ENCODE measurements at regions not wholly inside any gene's neighbourhood (a gene's known extent, or its start where the extent isn't known, plus 50 kb on each side); places are given as distances from the start of the nearest gene placed in this dataset.
A peak's percentile ranks its signal among the peaks of the same experiment; 100 is the strongest.

DNA sequence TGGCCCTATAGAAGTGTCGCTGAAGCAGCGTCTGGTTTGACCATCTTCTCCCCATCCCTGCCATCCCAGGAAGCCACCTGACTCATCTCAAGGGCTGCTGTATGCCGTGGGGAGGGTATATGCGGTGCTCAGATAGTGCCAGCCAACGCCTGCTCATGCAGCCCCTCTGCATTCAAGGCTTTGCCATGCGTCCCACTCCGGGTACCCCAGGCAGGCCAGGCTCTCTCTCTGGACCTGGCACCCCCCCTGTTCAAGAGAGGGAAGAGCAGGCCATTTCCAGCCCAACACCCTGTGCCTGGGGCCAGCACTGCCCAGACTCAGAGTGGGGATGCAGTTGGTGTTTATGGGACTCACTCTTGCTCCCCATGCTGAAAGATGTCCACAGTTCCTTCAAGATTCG is 130.0 kb downstream of the GLI2 start (continued):
- TF ChIP-seq, protein P1, sequence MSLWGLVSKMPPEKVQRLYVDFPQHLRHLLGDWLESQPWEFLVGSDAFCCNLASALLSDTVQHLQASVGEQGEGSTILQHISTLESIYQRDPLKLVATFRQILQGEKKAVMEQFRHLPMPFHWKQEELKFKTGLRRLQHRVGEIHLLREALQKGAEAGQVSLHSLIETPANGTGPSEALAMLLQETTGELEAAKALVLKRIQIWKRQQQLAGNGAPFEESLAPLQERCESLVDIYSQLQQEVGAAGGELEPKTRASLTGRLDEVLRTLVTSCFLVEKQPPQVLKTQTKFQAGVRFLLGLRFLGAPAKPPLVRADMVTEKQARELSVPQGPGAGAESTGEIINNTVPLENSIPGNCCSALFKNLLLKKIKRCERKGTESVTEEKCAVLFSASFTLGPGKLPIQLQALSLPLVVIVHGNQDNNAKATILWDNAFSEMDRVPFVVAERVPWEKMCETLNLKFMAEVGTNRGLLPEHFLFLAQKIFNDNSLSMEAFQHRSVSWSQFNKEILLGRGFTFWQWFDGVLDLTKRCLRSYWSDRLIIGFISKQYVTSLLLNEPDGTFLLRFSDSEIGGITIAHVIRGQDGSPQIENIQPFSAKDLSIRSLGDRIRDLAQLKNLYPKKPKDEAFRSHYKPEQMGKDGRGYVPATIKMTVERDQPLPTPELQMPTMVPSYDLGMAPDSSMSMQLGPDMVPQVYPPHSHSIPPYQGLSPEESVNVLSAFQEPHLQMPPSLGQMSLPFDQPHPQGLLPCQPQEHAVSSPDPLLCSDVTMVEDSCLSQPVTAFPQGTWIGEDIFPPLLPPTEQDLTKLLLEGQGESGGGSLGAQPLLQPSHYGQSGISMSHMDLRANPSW (CRISPR knock-in tag; conservative IDR thresholded peaks at IDR 0.05; ENCODE audit: low read depth), result no peak
- TF ChIP-seq CBFB (CRISPR knock-in tag; IDR thresholded peaks at IDR 0.05; ENCODE audit: low read depth) (no peak), JUN (CRISPR knock-in tag; IDR thresholded peaks at IDR 0.05) (no peak), EMX1 (CRISPR knock-in tag; IDR thresholded peaks at IDR 0.05) (no peak), MXD4 (CRISPR knock-in tag; IDR thresholded peaks at IDR 0.05; ENCODE audit: borderline replicate concordance) (no peak), TP53 (CRISPR knock-in tag; IDR thresholded peaks at IDR 0.05) (no peak), GABPB1 (CRISPR knock-in tag; IDR thresholded peaks at IDR 0.05) (no peak), NFE2L1 (CRISPR knock-in tag; IDR thresholded peaks at IDR 0.05) (no peak), ZNF263 (CRISPR knock-in tag; IDR thresholded peaks at IDR 0.05; ENCODE audit: low read depth) (no peak), MYBL2 (CRISPR knock-in tag; IDR thresholded peaks at IDR 0.05) (no peak), CREM (CRISPR knock-in tag; IDR thresholded peaks at IDR 0.05) (no peak), NFATC4 (CRISPR knock-in tag; IDR thresholded peaks at IDR 0.05) (no peak)
- TF ChIP-seq, protein P2, sequence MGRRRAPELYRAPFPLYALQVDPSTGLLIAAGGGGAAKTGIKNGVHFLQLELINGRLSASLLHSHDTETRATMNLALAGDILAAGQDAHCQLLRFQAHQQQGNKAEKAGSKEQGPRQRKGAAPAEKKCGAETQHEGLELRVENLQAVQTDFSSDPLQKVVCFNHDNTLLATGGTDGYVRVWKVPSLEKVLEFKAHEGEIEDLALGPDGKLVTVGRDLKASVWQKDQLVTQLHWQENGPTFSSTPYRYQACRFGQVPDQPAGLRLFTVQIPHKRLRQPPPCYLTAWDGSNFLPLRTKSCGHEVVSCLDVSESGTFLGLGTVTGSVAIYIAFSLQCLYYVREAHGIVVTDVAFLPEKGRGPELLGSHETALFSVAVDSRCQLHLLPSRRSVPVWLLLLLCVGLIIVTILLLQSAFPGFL (CRISPR knock-in tag; IDR thresholded peaks at IDR 0.05; ENCODE audit: borderline replicate concordance), result no peak
- TF ChIP-seq, protein P3, sequence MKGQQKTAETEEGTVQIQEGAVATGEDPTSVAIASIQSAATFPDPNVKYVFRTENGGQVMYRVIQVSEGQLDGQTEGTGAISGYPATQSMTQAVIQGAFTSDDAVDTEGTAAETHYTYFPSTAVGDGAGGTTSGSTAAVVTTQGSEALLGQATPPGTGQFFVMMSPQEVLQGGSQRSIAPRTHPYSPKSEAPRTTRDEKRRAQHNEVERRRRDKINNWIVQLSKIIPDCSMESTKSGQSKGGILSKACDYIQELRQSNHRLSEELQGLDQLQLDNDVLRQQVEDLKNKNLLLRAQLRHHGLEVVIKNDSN (CRISPR knock-in tag; IDR thresholded peaks at IDR 0.05), result no peak
- TF ChIP-seq, protein P4, sequence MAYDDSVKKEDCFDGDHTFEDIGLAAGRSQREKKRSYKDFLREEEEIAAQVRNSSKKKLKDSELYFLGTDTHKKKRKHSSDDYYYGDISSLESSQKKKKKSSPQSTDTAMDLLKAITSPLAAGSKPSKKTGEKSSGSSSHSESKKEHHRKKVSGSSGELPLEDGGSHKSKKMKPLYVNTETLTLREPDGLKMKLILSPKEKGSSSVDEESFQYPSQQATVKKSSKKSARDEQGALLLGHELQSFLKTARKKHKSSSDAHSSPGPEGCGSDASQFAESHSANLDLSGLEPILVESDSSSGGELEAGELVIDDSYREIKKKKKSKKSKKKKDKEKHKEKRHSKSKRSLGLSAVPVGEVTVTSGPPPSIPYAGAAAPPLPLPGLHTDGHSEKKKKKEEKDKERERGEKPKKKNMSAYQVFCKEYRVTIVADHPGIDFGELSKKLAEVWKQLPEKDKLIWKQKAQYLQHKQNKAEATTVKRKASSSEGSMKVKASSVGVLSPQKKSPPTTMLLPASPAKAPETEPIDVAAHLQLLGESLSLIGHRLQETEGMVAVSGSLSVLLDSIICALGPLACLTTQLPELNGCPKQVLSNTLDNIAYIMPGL (CRISPR knock-in tag; IDR thresholded peaks at IDR 0.05), result no peak
- TF ChIP-seq, protein P5, sequence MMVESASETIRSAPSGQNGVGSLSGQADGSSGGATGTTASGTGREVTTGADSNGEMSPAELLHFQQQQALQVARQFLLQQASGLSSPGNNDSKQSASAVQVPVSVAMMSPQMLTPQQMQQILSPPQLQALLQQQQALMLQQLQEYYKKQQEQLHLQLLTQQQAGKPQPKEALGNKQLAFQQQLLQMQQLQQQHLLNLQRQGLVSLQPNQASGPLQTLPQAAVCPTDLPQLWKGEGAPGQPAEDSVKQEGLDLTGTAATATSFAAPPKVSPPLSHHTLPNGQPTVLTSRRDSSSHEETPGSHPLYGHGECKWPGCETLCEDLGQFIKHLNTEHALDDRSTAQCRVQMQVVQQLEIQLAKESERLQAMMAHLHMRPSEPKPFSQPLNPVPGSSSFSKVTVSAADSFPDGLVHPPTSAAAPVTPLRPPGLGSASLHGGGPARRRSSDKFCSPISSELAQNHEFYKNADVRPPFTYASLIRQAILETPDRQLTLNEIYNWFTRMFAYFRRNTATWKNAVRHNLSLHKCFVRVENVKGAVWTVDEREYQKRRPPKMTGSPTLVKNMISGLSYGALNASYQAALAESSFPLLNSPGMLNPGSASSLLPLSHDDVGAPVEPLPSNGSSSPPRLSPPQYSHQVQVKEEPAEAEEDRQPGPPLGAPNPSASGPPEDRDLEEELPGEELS (CRISPR knock-in tag; IDR thresholded peaks at IDR 0.05), result no peak
- TF ChIP-seq, protein P6, sequence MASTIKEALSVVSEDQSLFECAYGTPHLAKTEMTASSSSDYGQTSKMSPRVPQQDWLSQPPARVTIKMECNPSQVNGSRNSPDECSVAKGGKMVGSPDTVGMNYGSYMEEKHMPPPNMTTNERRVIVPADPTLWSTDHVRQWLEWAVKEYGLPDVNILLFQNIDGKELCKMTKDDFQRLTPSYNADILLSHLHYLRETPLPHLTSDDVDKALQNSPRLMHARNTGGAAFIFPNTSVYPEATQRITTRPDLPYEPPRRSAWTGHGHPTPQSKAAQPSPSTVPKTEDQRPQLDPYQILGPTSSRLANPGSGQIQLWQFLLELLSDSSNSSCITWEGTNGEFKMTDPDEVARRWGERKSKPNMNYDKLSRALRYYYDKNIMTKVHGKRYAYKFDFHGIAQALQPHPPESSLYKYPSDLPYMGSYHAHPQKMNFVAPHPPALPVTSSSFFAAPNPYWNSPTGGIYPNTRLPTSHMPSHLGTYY (CRISPR knock-in tag; IDR thresholded peaks at IDR 0.05), result no peak

DNA sequence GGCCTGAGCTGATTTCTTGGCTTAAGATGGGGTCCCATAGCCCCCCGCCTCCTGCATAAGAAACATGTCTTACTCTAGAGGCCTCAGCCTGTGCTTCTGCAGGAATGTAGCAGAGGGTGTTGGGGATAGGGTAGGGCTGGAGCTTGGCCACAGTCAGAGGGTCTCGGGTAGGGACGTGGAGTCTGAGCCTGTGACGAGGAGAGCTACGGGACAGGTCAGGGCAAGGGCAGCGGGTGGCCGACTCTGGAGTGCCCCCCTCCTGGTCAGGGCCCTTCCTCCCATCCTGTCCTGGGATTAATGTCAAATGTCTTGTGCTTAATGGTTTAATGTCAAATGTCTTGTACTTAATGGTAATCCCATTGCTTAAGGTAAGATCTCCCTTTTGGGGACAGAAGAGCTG is 130.4 kb downstream of the GLI2 start:
- H3K4me1 Mint-ChIP-seq, result peaks cover 66% of the 10 kb centered on the region
- CTCF ChIA-PET, result interaction anchor here (1.0 to 3.8 kb wide), 4 partner anchors 9 to 170 kb away, joined by 4 to 13 read pairs (median 6); partner anchors contain the start of gene GLI2
- POLR2A ChIA-PET, result no interaction called here
- TF ChIP-seq, protein P5 (CRISPR knock-in tag; IDR thresholded peaks at IDR 0.05), result no peak
- TF ChIP-seq TP53 (CRISPR knock-in tag; IDR thresholded peaks at IDR 0.05) (no peak), ZNF138 (CRISPR knock-in tag; conservative IDR thresholded peaks at IDR 0.05) (no peak), ETV6 (CRISPR knock-in tag; IDR thresholded peaks at IDR 0.05) (no peak)
- TF ChIP-seq, protein P7, sequence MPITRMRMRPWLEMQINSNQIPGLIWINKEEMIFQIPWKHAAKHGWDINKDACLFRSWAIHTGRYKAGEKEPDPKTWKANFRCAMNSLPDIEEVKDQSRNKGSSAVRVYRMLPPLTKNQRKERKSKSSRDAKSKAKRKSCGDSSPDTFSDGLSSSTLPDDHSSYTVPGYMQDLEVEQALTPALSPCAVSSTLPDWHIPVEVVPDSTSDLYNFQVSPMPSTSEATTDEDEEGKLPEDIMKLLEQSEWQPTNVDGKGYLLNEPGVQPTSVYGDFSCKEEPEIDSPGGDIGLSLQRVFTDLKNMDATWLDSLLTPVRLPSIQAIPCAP (CRISPR knock-in tag; IDR thresholded peaks at IDR 0.05), result no peak
- TF ChIP-seq, protein P8, sequence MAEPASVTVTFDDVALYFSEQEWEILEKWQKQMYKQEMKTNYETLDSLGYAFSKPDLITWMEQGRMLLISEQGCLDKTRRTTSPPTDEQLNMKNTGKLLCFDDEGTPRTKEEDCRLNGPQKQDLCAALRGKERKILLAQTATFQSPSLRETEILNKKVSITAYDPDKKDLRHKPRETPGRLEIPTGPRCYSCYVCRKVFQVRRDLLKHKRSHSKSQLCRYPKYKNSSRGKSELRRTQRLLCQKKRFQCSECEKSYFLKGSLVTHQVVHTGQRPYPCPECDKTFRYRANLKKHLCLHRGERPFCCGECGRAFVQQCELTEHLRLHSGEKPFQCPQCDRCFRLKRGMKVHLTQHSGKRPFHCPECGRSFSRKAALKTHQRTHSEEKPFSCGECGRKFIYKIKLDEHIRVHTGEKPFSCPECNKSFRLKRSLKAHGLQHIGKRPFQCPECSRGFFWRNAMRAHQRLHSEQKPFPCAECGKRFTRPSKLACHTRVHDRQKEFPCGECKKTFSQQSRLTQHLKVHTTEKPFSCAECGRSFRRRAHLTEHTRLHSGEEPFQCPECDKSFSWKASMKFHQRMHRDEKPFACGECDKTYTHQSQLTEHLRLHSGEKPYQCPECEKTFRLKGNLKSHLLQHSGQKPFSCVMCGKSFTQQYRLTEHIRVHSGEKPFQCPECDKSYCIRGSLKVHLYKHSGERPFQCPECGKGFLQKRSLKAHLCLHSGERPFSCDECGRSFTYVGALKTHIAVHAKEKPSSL (CRISPR knock-in tag; conservative IDR thresholded peaks at IDR 0.05), result no peak
- no peak overlapping the region; the same call in 1 of the 2 replicates for H3K4me3 Mint-ChIP-seq
- no peak for ATAC-seq
- no peaks in the 10 kb centered on the region for H3K9me3 Mint-ChIP-seq
- peak overlapping the region; percentile 53; the same call in 1 of the 2 replicates for H3K27ac Mint-ChIP-seq
- no peaks in the 10 kb centered on the region for H3K36me3 Mint-ChIP-seq
- H3K27me3 Mint-ChIP-seq (ENCODE audit: low read depth), result no peaks in the 10 kb centered on the region
- no peak for DNase-seq (ENCODE audit: low spot score)
